Fibroblast of upper back skin (primary cell): ENCODE measurements at regions not wholly inside any gene's neighbourhood (a gene's known extent, or its start where the extent isn't known, plus 50 kb on each side); places are given as distances from the start of the nearest gene placed in this dataset.
"Not testable (repeated sequence)": the region's sequence is repeated elsewhere in the genome, so short reads cannot be mapped to it uniquely, and the experiment has no call there.

Experiments used
- DNase-seq: peaks from one replicate; pipeline ENCODE4 v3.0.0-alpha.2; 2013

- DNase-seq = no peak
Measured at GRCh38 chr15:63434576-63435186, 53.0 kb upstream of the CA12 start.

- no peak for DNase-seq
Measured at GRCh38 chr15:63435204-63435820, 53.7 kb upstream of the CA12 start.

GRCh38 chr15:63436341-63436740, 54.7 kb upstream of the CA12 start:
- no peak for DNase-seq

GRCh38 chr15:63436872-63437375, 55.3 kb upstream of the CA12 start:
- DNase-seq = peak; percentile 91

GRCh38 chr15:63439536-63440264, 58.1 kb upstream of the CA12 start:
- DNase-seq = no peak

- DNase-seq = no peak
Measured at GRCh38 chr15:63440265-63440648, 58.6 kb upstream of the CA12 start.

GRCh38 chr15:63440756-63441155, 59.1 kb upstream of the CA12 start:
- DNase-seq = no peak

- DNase-seq = no peak
Measured at GRCh38 chr15:63441266-63441665, 59.6 kb upstream of the CA12 start.

GRCh38 chr15:63442080-63442479, 60.4 kb upstream of the CA12 start:
- DNase-seq = no peak

GRCh38 chr15:63444611-63445010, 59.8 kb upstream of the USP3 start:
- no peak for DNase-seq

- no peak for DNase-seq
Measured at GRCh38 chr15:63446255-63446654, 58.1 kb upstream of the USP3 start.

- no peak for DNase-seq
Measured at GRCh38 chr15:63447017-63447676, 57.2 kb upstream of the USP3 start.

- no peak for DNase-seq
Measured at GRCh38 chr15:63448266-63448665, 56.1 kb upstream of the USP3 start.

GRCh38 chr15:63448872-63449555, 55.4 kb upstream of the USP3 start:
- not testable (repeated sequence) for DNase-seq

- DNase-seq = no peak
Measured at GRCh38 chr15:63449731-63450130, 54.7 kb upstream of the USP3 start.

- no peak for DNase-seq
Measured at GRCh38 chr15:63450884-63451225, 53.5 kb upstream of the USP3 start.

- DNase-seq = no peak
Measured at GRCh38 chr15:63451671-63452315, 52.6 kb upstream of the USP3 start.

GRCh38 chr15:63452552-63453136, 51.7 kb upstream of the USP3 start:
- DNase-seq = no peak

GRCh38 chr15:63453186-63453905, 51.0 kb upstream of the USP3 start:
- DNase-seq = no peak

- no peak for DNase-seq
Measured at GRCh38 chr15:63454503-63455211, 49.7 kb upstream of the USP3 start.
